ENCODE measurements at regions not wholly inside any gene's neighbourhood (a gene's known extent, or its start where the extent isn't known, plus 50 kb on each side); places are given as distances from the start of the nearest gene placed in this dataset.
A peak's percentile ranks its signal among the peaks of the same experiment; 100 is the strongest.

GRCh38 chr9:87100001-87100400 lies 152.7 kb upstream of the GAS1 start:
- no peaks in the 10 kb centered on the region for H3K27me3 ChIP-seq (ENCODE audit: insufficient read depth, low read depth)
- peaks cover 12% of the 10 kb centered on the region for H3K4me1 ChIP-seq (replicated peaks; ENCODE audit: insufficient read depth)
- H3K9me2 ChIP-seq (ENCODE audit: insufficient read depth): no peaks in the 10 kb centered on the region
- ChIA-PET POLR2A (ENCODE audit: unreplicated experiment) (no interaction called here), CTCF (interaction anchor here (0.6 kb wide), 1 partner anchor 270 kb away, joined by 6 read pairs; no protein-coding TSS in a partner anchor)
- no peaks in the 10 kb centered on the region for H3K79me2 ChIP-seq (ENCODE audit: low read depth)
- intact Hi-C loops (cut with micrococcal nuclease; ENCODE audit: unreplicated experiment): no loop called here
- H3K4me3 ChIP-seq: no peak overlapping the region
- no peak overlapping the region for H3K27ac ChIP-seq
- TF ChIP-seq EZH2 (IDR thresholded peaks at IDR 0.05; ENCODE audit: low read depth) (no peak), CTCF (conservative IDR thresholded peaks at IDR 0.05) (no peak)
- H3F3A ChIP-seq (ENCODE audit: insufficient read depth, low read depth): no peaks in the 10 kb centered on the region
- no peaks in the 10 kb centered on the region for H4K20me1 ChIP-seq (ENCODE audit: insufficient read depth)
- BruUV-seq (replicated peaks): no TSS peak
- H2AFZ ChIP-seq: no peak overlapping the region
- no peak for DNase-seq
- no peak overlapping the region for H3K4me2 ChIP-seq
- H3K9me3 ChIP-seq (ENCODE audit: insufficient read depth, low read depth): no peaks in the 10 kb centered on the region
- no peaks in the 10 kb centered on the region for H3K36me3 ChIP-seq (ENCODE audit: low read depth)

DNA sequence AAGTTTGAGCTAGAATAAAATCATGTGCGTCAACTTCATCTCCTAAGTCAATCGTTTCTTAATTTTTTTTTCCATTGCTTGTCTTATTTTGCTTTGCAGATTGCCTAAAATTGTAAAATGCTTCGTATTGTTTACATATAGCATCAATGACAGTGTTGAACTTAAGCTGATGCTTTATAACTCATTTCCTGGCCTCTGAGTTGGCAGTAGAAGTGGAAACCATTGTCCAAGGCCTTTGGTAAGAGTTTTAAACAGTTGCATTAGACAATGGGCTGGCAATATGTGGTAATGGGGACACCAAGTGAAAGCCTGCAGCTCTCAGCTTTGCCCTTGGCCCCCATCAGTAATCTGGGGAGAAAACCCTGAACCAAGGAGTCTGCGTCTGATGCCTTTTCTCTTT lies 154.8 kb upstream of the GAS1 start:
- CTCF ChIA-PET: no interaction called here
- no peaks in the 10 kb centered on the region for H3K36me3 ChIP-seq (ENCODE audit: low read depth)
- intact Hi-C loops (cut with micrococcal nuclease; ENCODE audit: unreplicated experiment): no loop called here
- no peaks in the 10 kb centered on the region for H3K9me2 ChIP-seq (ENCODE audit: insufficient read depth)
- no peak for TF ChIP-seq EZH2 (IDR thresholded peaks at IDR 0.05; ENCODE audit: low read depth)
- TF ChIP-seq CTCF (conservative IDR thresholded peaks at IDR 0.05): no peak
- no peaks in the 10 kb centered on the region for H3F3A ChIP-seq (ENCODE audit: insufficient read depth, low read depth)
- H2AFZ ChIP-seq: no peak overlapping the region
- no peaks in the 10 kb centered on the region for H3K79me2 ChIP-seq (ENCODE audit: low read depth)
- no peak for DNase-seq
- H3K4me2 ChIP-seq: no peak overlapping the region
- H4K20me1 ChIP-seq (ENCODE audit: insufficient read depth): no peaks in the 10 kb centered on the region
- no peak overlapping the region for H3K27ac ChIP-seq
- no peaks in the 10 kb centered on the region for H3K9me3 ChIP-seq (ENCODE audit: insufficient read depth, low read depth)
- H3K4me1 ChIP-seq (replicated peaks; ENCODE audit: insufficient read depth): peaks cover 23% of the 10 kb centered on the region
- BruUV-seq (replicated peaks): no TSS peak
- no peaks in the 10 kb centered on the region for H3K27me3 ChIP-seq (ENCODE audit: insufficient read depth, low read depth)
- POLR2A ChIA-PET (ENCODE audit: unreplicated experiment): no interaction called here
- no peak overlapping the region for H3K4me3 ChIP-seq

DNA sequence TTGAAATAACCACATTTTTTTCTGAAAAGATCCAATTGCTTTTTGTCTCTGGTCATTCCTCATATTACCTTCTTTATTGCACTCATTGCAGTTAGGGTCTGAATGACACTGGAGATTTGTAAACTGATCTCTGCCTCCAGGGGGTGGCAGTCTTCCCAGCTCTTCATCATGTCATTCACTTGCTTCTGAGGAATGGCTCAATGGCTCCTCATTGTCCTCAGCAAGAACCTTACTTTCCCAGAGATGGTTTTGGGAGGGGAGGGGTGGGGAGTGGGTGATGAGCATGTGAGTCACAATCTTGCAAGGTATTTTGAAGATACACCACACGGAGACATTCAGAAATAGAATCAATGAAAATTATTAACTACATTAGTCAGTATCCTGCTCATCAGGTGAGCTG lies 159.8 kb upstream of the GAS1 start:
- no peaks in the 10 kb centered on the region for H3K9me2 ChIP-seq (ENCODE audit: insufficient read depth)
- H2AFZ ChIP-seq: peak overlapping the region; percentile 59; the same call in 1 of the 2 replicates
- CTCF ChIA-PET: interaction anchor here (0.7 kb wide), 1 partner anchor 51 kb away, joined by 8 read pairs; no protein-coding TSS in a partner anchor
- POLR2A ChIA-PET (ENCODE audit: unreplicated experiment): no interaction called here
- BruUV-seq (replicated peaks): no TSS peak
- no peaks in the 10 kb centered on the region for H3K9me3 ChIP-seq (ENCODE audit: insufficient read depth, low read depth)
- no peak overlapping the region for H3K27ac ChIP-seq
- H3K27me3 ChIP-seq (ENCODE audit: insufficient read depth, low read depth): no peaks in the 10 kb centered on the region
- no peaks in the 10 kb centered on the region for H3K36me3 ChIP-seq (ENCODE audit: low read depth)
- H3K79me2 ChIP-seq (ENCODE audit: low read depth): no peaks in the 10 kb centered on the region
- intact Hi-C loops (cut with micrococcal nuclease; ENCODE audit: unreplicated experiment): no loop called here
- H3K4me3 ChIP-seq: no peak overlapping the region
- H3K4me2 ChIP-seq: no peak overlapping the region
- TF ChIP-seq EZH2 (IDR thresholded peaks at IDR 0.05; ENCODE audit: low read depth): no peak
- peak; percentile 38; the same call in 1 of the 2 replicates for TF ChIP-seq CTCF (conservative IDR thresholded peaks at IDR 0.05)
- H4K20me1 ChIP-seq (ENCODE audit: insufficient read depth): no peaks in the 10 kb centered on the region
- peaks cover 14% of the 10 kb centered on the region; the same call in 1 of the 2 replicates for H3K4me1 ChIP-seq (replicated peaks; ENCODE audit: insufficient read depth)
- DNase-seq: peak in 1 of 2 experiments; percentile 39
- no peaks in the 10 kb centered on the region for H3F3A ChIP-seq (ENCODE audit: insufficient read depth, low read depth)
